Middle frontal gyrus (tissue), 1 donor: ENCODE measurements at regions not wholly inside any gene's neighbourhood (a gene's known extent, or its start where the extent isn't known, plus 50 kb on each side); places are given as distances from the start of the nearest gene placed in this dataset.

Experiments used
- DNase-seq: peaks from one replicate; pipeline ENCODE4 v3.0.0-alpha.2; 2015; ENCODE audit warnings: low spot score; ENCODE audit errors: extremely low spot score

GRCh38 chr3:106582151-106582550 lies 713.3 kb upstream of the CBLB start:
- DNase-seq, result no peak

GRCh38 chr3:106587551-106587950 lies 718.7 kb upstream of the CBLB start:
- no peak for DNase-seq

GRCh38 chr3:106588739-106589138 lies 719.9 kb upstream of the CBLB start:
- DNase-seq, result no peak

GRCh38 chr3:106589311-106589942 lies 720.6 kb upstream of the CBLB start:
- DNase-seq, result no peak

GRCh38 chr3:106590216-106590615 lies 721.4 kb upstream of the CBLB start:
- no peak for DNase-seq

- no peak for DNase-seq
Observed at GRCh38 chr3:106593381-106593780, 724.6 kb upstream of the CBLB start.

- peak; percentile 85 for DNase-seq
Observed at GRCh38 chr3:106609666-106610301, 741.0 kb upstream of the CBLB start.

GRCh38 chr3:106610362-106610959 lies 741.6 kb upstream of the CBLB start:
- DNase-seq, result no peak

GRCh38 chr3:106611116-106611515 lies 742.3 kb upstream of the CBLB start:
- DNase-seq, result no peak

- no peak for DNase-seq
Observed at GRCh38 chr3:106611841-106612240, 743.0 kb upstream of the CBLB start.

- no peak for DNase-seq
Observed at GRCh38 chr3:106616556-106616955, 747.7 kb upstream of the CBLB start.

- no peak for DNase-seq
Observed at GRCh38 chr3:106617276-106617675, 748.5 kb upstream of the CBLB start.

GRCh38 chr3:106620646-106621045 lies 751.8 kb upstream of the CBLB start:
- DNase-seq, result no peak

- DNase-seq, result no peak
Observed at GRCh38 chr3:106624154-106624553, 753.1 kb upstream of the CCDC54 start.

- DNase-seq, result no peak
Observed at GRCh38 chr3:106628407-106628806, 748.8 kb upstream of the CCDC54 start.

- DNase-seq, result no peak
Observed at GRCh38 chr3:106629215-106629832, 747.9 kb upstream of the CCDC54 start.

- DNase-seq, result no peak
Observed at GRCh38 chr3:106631373-106632108, 745.7 kb upstream of the CCDC54 start.

GRCh38 chr3:106635271-106635670 lies 742.0 kb upstream of the CCDC54 start:
- DNase-seq, result no peak

- DNase-seq, result no peak
Observed at GRCh38 chr3:106635826-106636225, 741.4 kb upstream of the CCDC54 start.

- DNase-seq, result no peak
Observed at GRCh38 chr3:106640353-106640752, 736.9 kb upstream of the CCDC54 start.

- DNase-seq, result no peak
Observed at GRCh38 chr3:106642161-106642560, 735.1 kb upstream of the CCDC54 start.

- no peak for DNase-seq
Observed at GRCh38 chr3:106643684-106644161, 733.5 kb upstream of the CCDC54 start.
